GM23338 (cell line): ENCODE measurements at regions not wholly inside any gene's neighbourhood (a gene's known extent, or its start where the extent isn't known, plus 50 kb on each side); places are given as distances from the start of the nearest gene placed in this dataset. TPM values are rescaled to one million over a fixed set of nuclear protein-coding genes. Genes with fewer than 3 reads are reported as not detected.

ENCODE experiments used
- small RNA-seq: library from RNA; depleted of rRNA; stranded (forward); fragments of <200 nt; gene quantifications from one replicate; pipeline ENCODE3, GENCODE V24; 2014; ENCODE audit warnings: low replicate concordance

Small RNA genes lying in the stretch of these regions (small RNA-seq; reads per million reads assigned to genes)
- not detected for gene RPS21P8
